GM12891 (cell line): ENCODE measurements at regions not wholly inside any gene's neighbourhood (a gene's known extent, or its start where the extent isn't known, plus 50 kb on each side); places are given as distances from the start of the nearest gene placed in this dataset.

ENCODE experiments used
- POLR2A ChIP-seq: IDR thresholded peaks from 2 replicates; pipeline ENCODE4 v1.6.1; 2011; ENCODE audit warnings: low read depth, low read length, control low read depth
- POLR2AphosphoS5 ChIP-seq: IDR thresholded peaks from 2 replicates; pipeline ENCODE4 v1.6.1; 2011; ENCODE audit warnings: low read depth, low read length, control low read depth
- TAF1 ChIP-seq: IDR thresholded peaks from 2 replicates; pipeline ENCODE4 v1.6.1; 2011; ENCODE audit warnings: low read depth, low read length, control low read depth

- TF ChIP-seq POLR2AphosphoS5 (no peak), POLR2A (no peak), TAF1 (no peak)
Measured at GRCh38 chr7:91398341-91398740, 134.1 kb downstream of the FZD1 start.
